ENCODE measurements at regions not wholly inside any gene's neighbourhood (a gene's known extent, or its start where the extent isn't known, plus 50 kb on each side); places are given as distances from the start of the nearest gene placed in this dataset.

DNA sequence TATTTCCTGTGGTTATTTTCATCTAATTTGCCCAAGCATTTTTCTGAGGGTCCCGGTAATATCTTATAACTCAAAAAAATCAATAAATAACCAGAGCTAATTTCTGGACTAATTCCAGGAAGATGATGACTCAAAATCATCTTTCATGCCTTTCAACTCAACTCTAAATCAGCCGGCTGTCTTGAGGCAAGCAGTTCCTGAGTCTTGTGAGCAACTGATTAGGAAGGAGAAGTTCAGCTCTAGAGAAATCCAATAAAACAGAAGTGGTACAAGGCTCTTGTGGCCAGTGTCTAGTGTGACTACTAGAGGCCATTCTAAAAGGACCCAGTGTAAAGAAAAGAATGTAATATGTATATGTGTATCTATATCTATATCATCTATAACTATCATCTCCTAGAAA is 890.4 kb downstream of the TRIB2 start:
- Histone ChIP-seq H3K4me1 (ENCODE audit: insufficient read depth, low read length, poor library complexity, severe bottlenecking) (no peaks in the 10 kb centered on the region), H3K36me3 (ENCODE audit: insufficient read depth, low read length) (no peaks in the 10 kb centered on the region), H4K20me1 (ENCODE audit: insufficient read depth, low read length) (no peaks in the 10 kb centered on the region), H3K4me3 (ENCODE audit: low read depth, low read length, poor library complexity, severe bottlenecking) (no peak overlapping the region), H3K9me3 (ENCODE audit: low read length) (no peaks in the 10 kb centered on the region), H3K4me2 (ENCODE audit: low read length) (no peak overlapping the region), H3K79me2 (ENCODE audit: insufficient read depth, low read depth, low read length) (no peaks in the 10 kb centered on the region), H3K27ac (ENCODE audit: low read depth, low read length, poor library complexity, severe bottlenecking) (no peak overlapping the region), H2AFZ (ENCODE audit: low read length) (no peak overlapping the region), H3K9me2 (ENCODE audit: insufficient read depth, low read length) (no peaks in the 10 kb centered on the region)
- BruUV-seq (replicated peaks), result no TSS peak
- ChIA-PET POLR2A (no interaction called here), CTCF (ENCODE audit: unreplicated experiment) (no interaction called here)
- no peak for DNase-seq (ENCODE audit: low spot score)
- intact Hi-C loops (cut with micrococcal nuclease; ENCODE audit: unreplicated experiment), result no loop called here
- no peak for TF ChIP-seq EZH2phosphoT487 (IDR thresholded peaks at IDR 0.05; ENCODE audit: borderline replicate concordance, low read depth, low read length)
- TF ChIP-seq, protein P1, sequence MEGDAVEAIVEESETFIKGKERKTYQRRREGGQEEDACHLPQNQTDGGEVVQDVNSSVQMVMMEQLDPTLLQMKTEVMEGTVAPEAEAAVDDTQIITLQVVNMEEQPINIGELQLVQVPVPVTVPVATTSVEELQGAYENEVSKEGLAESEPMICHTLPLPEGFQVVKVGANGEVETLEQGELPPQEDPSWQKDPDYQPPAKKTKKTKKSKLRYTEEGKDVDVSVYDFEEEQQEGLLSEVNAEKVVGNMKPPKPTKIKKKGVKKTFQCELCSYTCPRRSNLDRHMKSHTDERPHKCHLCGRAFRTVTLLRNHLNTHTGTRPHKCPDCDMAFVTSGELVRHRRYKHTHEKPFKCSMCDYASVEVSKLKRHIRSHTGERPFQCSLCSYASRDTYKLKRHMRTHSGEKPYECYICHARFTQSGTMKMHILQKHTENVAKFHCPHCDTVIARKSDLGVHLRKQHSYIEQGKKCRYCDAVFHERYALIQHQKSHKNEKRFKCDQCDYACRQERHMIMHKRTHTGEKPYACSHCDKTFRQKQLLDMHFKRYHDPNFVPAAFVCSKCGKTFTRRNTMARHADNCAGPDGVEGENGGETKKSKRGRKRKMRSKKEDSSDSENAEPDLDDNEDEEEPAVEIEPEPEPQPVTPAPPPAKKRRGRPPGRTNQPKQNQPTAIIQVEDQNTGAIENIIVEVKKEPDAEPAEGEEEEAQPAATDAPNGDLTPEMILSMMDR (conservative IDR thresholded peaks at IDR 0.05; ENCODE audit: low read length), result no peak

DNA sequence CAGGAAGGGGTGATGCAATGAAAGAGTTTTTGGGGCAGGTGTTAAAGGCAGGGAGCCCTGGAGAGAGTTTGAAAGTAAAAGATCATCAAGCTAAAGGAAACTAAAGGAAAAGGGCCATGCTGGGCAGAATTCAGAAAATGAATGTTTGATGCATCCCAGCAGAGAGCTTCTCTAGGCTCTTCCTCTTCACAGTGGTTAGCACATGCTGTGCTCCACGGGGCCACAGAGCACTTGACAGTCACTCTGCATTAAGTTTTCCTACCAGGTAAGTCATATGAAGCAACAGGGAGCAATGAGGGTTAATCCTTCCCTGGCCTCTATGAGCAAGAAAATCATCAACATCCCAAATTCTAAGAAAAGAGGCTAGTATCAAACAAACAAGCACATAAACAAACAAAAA is 895.2 kb downstream of the TRIB2 start:
- CTCF ChIA-PET (ENCODE audit: unreplicated experiment), result no interaction called here

DNA sequence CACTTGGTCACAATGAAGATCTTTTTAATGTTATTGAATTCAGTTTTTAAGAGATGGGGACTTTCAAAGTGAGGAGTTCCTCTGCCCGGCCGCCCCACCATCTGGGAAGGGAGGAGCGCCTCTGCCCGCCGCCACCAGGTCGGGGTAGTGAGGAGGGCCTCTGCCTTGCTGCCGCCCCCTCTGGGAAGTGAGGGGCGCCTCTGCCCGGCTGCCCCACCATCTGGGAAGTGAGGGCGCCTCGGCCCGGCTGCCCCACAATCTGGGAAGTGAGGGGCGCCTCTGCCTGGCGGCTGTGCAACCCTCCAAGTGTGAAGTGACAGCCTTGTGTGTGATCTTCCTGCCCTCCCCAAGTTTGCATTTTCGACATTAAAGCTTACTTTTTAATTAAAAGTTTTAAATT is 899.3 kb downstream of the TRIB2 start:
- H3K9me2 ChIP-seq (ENCODE audit: insufficient read depth, low read length), result no peaks in the 10 kb centered on the region
- no peaks in the 10 kb centered on the region for H3K79me2 ChIP-seq (ENCODE audit: insufficient read depth, low read depth, low read length)
- no peaks in the 10 kb centered on the region for H3K4me1 ChIP-seq (ENCODE audit: insufficient read depth, low read length, poor library complexity, severe bottlenecking)
- DNase-seq (ENCODE audit: low spot score), result no peak
- H4K20me1 ChIP-seq (ENCODE audit: insufficient read depth, low read length), result no peaks in the 10 kb centered on the region
- H3K27ac ChIP-seq (ENCODE audit: low read depth, low read length, poor library complexity, severe bottlenecking), result no peak overlapping the region
- no TSS peak for BruUV-seq (replicated peaks)
- ChIA-PET POLR2A (no interaction called here), CTCF (ENCODE audit: unreplicated experiment) (no interaction called here)
- H2AFZ ChIP-seq (ENCODE audit: low read length), result no peak overlapping the region
- intact Hi-C loops (cut with micrococcal nuclease; ENCODE audit: unreplicated experiment), result no loop called here
- TF ChIP-seq, protein P1 (conservative IDR thresholded peaks at IDR 0.05; ENCODE audit: low read length), result no peak
- no peak for TF ChIP-seq EZH2phosphoT487 (IDR thresholded peaks at IDR 0.05; ENCODE audit: borderline replicate concordance, low read depth, low read length)
- no peak overlapping the region for H3K4me3 ChIP-seq (ENCODE audit: low read depth, low read length, poor library complexity, severe bottlenecking)
- H3K36me3 ChIP-seq (ENCODE audit: insufficient read depth, low read length), result no peaks in the 10 kb centered on the region
- no peak overlapping the region for H3K4me2 ChIP-seq (ENCODE audit: low read length)
- H3K9me3 ChIP-seq (ENCODE audit: low read length), result 0 out of 2 replicates have a peak, but pooled peaks cover 8% of the 10 kb centered on the region

More for the DNA sequence above, 895.2 kb downstream of the TRIB2 start:
- TF ChIP-seq, protein P1 (conservative IDR thresholded peaks at IDR 0.05; ENCODE audit: low read length), result no peak
- TF ChIP-seq EZH2phosphoT487 (IDR thresholded peaks at IDR 0.05; ENCODE audit: borderline replicate concordance, low read depth, low read length), result no peak
- POLR2A ChIA-PET, result no interaction called here
- Histone ChIP-seq H3K36me3 (ENCODE audit: insufficient read depth, low read length) (no peaks in the 10 kb centered on the region), H3K4me3 (ENCODE audit: low read depth, low read length, poor library complexity, severe bottlenecking) (no peak overlapping the region), H3K79me2 (ENCODE audit: insufficient read depth, low read depth, low read length) (no peaks in the 10 kb centered on the region), H3K27ac (ENCODE audit: low read depth, low read length, poor library complexity, severe bottlenecking) (no peak overlapping the region), H4K20me1 (ENCODE audit: insufficient read depth, low read length) (no peaks in the 10 kb centered on the region), H3K4me2 (ENCODE audit: low read length) (no peak overlapping the region), H3K9me3 (ENCODE audit: low read length) (0 out of 2 replicates have a peak, but pooled peaks cover 8% of the 10 kb centered on the region), H3K4me1 (ENCODE audit: insufficient read depth, low read length, poor library complexity, severe bottlenecking) (no peaks in the 10 kb centered on the region), H2AFZ (ENCODE audit: low read length) (no peak overlapping the region), H3K9me2 (ENCODE audit: insufficient read depth, low read length) (no peaks in the 10 kb centered on the region)
- DNase-seq (ENCODE audit: low spot score), result no peak
- intact Hi-C loops (cut with micrococcal nuclease; ENCODE audit: unreplicated experiment), result no loop called here
- no TSS peak for BruUV-seq (replicated peaks)
